HG03060 (cell line): ENCODE measurements at regions not wholly inside any gene's neighbourhood (a gene's known extent, or its start where the extent isn't known, plus 50 kb on each side); places are given as distances from the start of the nearest gene placed in this dataset.

ENCODE experiments used
- ATAC-seq: cut with Tn5 transposase; IDR thresholded peaks from one replicate; pipeline ENCODE4 v1.9.1; 2021; ENCODE audit warnings: low read depth, moderate number of reproducible peaks; ENCODE audit not compliant: unreplicated experiment

DNA sequence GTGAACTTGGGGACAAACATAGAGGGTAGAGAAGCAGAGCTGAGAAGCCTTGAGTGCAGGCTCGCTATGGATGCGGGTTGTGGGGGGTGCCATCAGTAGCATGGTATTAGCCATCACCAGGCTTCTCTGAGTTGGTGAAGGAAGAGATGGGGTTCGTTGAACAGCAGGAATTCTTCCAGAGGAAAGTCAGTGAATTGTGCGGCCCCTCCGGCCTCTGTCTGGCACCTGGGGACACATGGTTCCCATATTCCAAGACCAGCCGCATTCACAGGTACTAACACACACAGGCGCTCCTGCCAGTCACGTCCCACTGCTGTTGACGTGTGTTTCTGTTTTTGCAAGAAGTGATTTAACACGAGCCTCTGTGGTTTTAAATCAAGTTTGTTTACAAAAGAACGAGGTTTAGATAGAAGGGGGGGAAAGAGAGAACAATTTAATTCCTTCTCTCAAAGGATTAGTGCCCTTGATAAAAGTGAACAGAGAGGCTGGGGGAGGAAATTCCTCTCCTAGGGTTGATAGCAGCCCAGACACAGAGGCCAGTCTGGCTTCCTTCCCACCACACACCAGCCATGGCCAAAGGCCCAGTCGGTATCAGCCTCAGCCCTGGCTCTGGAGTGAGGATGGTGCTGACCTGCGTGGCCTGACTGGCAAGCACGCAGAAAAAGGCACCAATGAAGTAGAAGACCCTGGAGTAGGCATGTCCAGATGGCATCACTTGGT lies 252.6 kb upstream of the IGFBP3 start:
- no peak for ATAC-seq

DNA sequence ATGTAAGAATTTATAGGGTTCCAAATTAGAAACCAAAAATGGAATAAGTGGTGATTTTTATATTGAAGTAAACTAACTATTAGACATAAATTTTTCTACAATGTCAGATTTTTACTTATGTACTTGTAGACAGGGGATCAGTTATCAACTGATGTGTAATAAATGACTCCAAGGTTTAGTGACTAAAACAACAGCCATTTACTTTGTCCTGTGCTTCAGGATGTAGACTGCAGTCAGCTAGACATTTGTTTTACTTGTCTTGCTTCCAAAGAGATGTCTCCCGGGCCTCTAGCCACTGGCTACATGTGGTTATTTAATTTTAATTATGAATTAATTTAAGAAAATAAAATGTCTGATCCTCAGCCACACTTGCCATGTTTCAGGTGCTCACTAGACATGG lies 249.7 kb upstream of the IGFBP3 start:
- no peak for ATAC-seq

DNA sequence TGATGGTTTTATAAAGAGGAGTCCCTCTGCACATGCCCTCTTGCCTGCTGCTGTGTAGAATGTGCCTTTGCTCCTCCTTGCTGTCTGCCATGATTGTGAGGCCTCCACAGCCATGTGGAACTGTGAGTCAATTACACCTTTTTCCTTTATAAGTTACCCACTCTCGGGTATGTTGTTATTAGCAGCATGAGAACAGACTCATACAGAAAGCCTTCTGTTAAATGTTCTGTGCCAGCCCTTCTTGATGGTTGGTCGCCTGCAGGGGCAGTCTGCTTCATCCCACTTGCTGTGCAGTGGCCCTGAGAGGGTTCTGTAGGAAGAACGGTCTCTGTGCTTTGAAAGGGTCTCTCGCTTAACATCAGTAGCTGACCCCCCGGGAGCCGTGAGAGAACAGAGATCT lies 248.9 kb upstream of the IGFBP3 start:
- no peak for ATAC-seq

GRCh38 chr7:46169384-46169755 lies 248.3 kb upstream of the IGFBP3 start:
- ATAC-seq, result no peak

GRCh38 chr7:46168671-46169383 lies 247.8 kb upstream of the IGFBP3 start:
- no peak for ATAC-seq

GRCh38 chr7:46168231-46168630 lies 247.2 kb upstream of the IGFBP3 start:
- no peak for ATAC-seq

- ATAC-seq, result no peak
Observed at GRCh38 chr7:46165276-46165675, 244.2 kb upstream of the IGFBP3 start.

DNA sequence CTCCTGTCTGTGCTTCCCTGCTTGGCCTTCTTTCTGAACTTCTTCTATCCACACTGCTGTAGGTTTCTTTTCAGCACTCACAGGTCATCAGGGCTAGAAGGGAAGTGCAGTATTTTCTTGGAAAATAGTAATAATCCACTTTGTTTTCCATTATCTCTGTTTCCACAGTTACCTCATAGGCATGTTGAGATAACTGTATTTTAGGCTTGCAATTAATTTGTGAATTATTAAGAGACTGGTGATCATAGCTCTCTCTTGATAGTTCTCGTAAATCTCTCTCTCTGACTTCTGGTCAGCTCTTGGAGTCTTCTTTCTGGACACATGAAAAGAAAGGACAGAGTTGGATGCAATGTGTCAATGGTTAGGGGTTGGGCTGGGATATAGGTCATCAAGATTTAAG lies 243.6 kb upstream of the IGFBP3 start:
- ATAC-seq, result no peak

DNA sequence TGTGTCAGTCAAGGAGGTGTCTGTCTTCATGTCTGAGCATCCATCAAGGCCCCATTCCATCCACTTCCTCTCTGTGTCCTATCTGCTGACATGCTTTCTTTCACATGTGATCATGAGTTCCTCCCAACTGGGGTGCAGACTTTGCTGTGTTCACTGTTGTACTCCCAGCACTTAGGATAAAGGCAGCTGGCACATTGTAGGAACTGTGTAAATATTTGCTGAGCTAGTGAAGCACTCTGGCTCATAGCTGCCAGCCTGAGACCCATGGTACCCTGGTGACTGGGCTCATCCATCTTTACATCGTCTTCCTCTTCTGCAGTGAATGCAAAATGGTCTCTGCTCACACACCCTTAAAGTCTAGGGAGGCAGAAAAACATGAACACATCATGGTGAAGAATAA lies 242.2 kb upstream of the IGFBP3 start:
- no peak for ATAC-seq

GRCh38 chr7:46162609-46163008 lies 241.5 kb upstream of the IGFBP3 start:
- no peak for ATAC-seq

- ATAC-seq, result no peak
Observed at GRCh38 chr7:46160861-46161260, 239.8 kb upstream of the IGFBP3 start.

DNA sequence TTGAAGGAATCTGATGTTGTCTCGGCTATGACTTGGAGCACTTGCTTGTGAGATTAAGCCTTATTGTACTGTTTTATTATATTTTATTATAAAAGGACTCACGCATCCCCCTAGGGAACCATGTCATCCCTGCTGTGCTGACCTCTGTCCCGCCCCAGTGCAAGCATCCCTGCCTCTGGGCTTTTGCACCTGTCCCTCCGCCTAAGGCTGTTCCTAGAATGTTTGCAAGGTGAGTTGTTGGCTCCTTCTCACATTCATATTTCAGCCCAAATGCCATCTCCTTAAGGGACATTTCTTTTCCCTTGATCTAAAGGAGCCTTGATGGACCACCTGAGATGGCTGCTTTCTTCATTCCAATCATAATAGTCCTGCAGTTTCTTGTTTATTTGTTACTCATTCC lies 236.9 kb upstream of the IGFBP3 start:
- no peak for ATAC-seq

GRCh38 chr7:46157404-46157803 lies 236.3 kb upstream of the IGFBP3 start:
- ATAC-seq, result no peak

DNA sequence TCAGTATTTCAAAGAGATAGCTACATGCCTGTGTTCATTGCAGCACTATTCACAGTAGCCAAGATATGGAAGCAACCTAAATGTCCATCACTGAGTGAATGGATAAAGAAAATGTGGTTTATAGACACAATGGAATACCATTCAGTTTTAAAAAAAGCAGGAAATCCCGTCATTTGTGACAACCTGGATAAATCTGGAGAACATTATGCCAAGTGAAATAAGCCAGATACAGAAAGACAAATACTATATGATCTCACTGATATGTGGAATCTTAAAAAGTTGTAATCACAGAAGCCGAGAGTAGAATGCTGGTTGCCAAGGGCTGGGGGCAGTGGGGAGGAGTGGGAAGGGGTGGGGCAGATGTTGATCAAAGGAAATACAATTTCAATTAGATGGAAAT lies 235.8 kb upstream of the IGFBP3 start:
- ATAC-seq, result no peak

- ATAC-seq, result no peak
Observed at GRCh38 chr7:46156086-46156485, 235.0 kb upstream of the IGFBP3 start.

GRCh38 chr7:46155367-46155766 lies 234.3 kb upstream of the IGFBP3 start:
- no peak for ATAC-seq

GRCh38 chr7:46153951-46154787 lies 233.1 kb upstream of the IGFBP3 start:
- ATAC-seq, result peak; percentile 47

- no peak for ATAC-seq
Observed at GRCh38 chr7:46153583-46153950, 232.5 kb upstream of the IGFBP3 start.

GRCh38 chr7:46152696-46153095 lies 231.6 kb upstream of the IGFBP3 start:
- ATAC-seq, result no peak

DNA sequence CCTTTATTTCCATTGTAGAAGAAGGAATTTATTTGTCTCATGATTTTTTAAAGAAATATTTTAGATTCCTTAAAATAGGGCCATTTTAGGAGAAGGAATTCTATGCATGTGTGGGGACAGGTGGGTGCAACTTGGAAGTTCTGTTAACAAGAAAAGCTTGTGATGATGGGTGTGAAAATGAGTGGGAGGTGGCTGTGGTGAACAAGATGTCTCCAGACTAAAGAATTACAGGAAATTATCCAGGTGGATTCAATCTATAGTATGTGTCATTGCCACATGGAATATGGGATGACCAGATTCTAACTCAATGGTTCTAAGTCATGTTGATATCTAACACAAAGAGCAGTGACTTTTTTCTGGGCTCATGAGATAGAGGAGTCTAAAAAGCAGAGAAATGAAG lies 229.6 kb upstream of the IGFBP3 start:
- ATAC-seq, result no peak

GRCh38 chr7:46150202-46150601 lies 229.1 kb upstream of the IGFBP3 start:
- no peak for ATAC-seq

DNA sequence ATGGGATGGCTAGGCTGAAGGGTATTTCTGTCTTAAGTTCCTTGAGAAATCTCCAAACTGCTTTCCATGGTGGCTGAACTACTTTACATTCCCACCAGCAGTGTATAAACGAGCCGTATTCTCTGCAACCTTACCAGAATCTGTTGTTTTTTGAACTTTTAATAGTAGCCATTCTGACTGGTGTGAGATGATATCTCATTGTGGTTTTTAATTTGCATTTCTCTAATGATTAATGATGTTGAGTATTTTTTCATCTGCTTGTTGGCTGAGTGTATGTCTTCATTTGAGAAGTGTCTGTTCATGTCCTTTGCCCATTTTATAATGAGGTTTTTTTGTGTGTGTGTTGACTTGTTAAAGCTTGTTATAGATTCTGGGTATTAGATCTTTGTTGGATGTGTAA lies 226.8 kb upstream of the IGFBP3 start:
- no peak for ATAC-seq
